Lower leg skin (tissue), 3 donors: ENCODE measurements at regions not wholly inside any gene's neighbourhood (a gene's known extent, or its start where the extent isn't known, plus 50 kb on each side); places are given as distances from the start of the nearest gene placed in this dataset.

Experiments used
- CTCF ChIP-seq, 3 donors: fragments of 450-650 bp; IDR thresholded peaks; one replicate each; pipeline ENCODE4 v1.5.1; 2016; ENCODE audit warnings: antibody characterized with exemption in 3 of 3, mild to moderate bottlenecking in 3 of 3, moderate library complexity in 2 of 3
- POLR2A ChIP-seq, 2 donors: fragments of 450-650 bp; IDR thresholded peaks; one replicate each; pipeline ENCODE4 v1.6.1; 2016 to 2017; ENCODE audit warnings: antibody characterized with exemption in 2 of 2, mild to moderate bottlenecking in 1 of 2, moderate library complexity in 1 of 2

GRCh38 chr15:62297933-62298332 lies 132.8 kb upstream of the C2CD4B start:
- no peak for TF ChIP-seq POLR2A (IDR thresholded peaks at IDR 0.05)
- no peak for TF ChIP-seq CTCF (IDR thresholded peaks at IDR 0.05)
